Liver (tissue), 3 donors: ENCODE measurements at regions not wholly inside any gene's neighbourhood (a gene's known extent, or its start where the extent isn't known, plus 50 kb on each side); places are given as distances from the start of the nearest gene placed in this dataset.
"Not testable (repeated sequence)": the region's sequence is repeated elsewhere in the genome, so short reads cannot be mapped to it uniquely, and the experiment has no call there.

ENCODE experiments used
- FOXA1 ChIP-seq: IDR thresholded peaks from 2 replicates; pipeline ENCODE4 v1.6.1; 2016; ENCODE audit warnings: antibody characterized with exemption
- GABPA ChIP-seq, 2 donors: IDR thresholded peaks in 1 of 2; conservative IDR thresholded peaks in 1 of 2; 2 replicates each; pipeline ENCODE4 v1.6.1; 2016; ENCODE audit warnings: antibody characterized with exemption in 2 of 2, mild to moderate bottlenecking in 1 of 2, moderate library complexity in 1 of 2
- HNF4A ChIP-seq, 2 donors: conservative IDR thresholded peaks; 2 replicates each; pipeline ENCODE4 v1.6.1; 2016; ENCODE audit warnings: antibody characterized with exemption in 2 of 2, mild to moderate bottlenecking in 2 of 2
- JUND ChIP-seq, 2 donors: IDR thresholded peaks; 2 replicates each; pipeline ENCODE4 v1.6.1; 2016; ENCODE audit warnings: antibody characterized with exemption in 2 of 2
- RAD21 ChIP-seq, 2 donors: IDR thresholded peaks; 2 replicates each; pipeline ENCODE4 v1.6.1; 2016; ENCODE audit warnings: antibody characterized with exemption in 2 of 2, mild to moderate bottlenecking in 2 of 2
- SP1 ChIP-seq: IDR thresholded peaks from 2 replicates; pipeline ENCODE4 v1.6.1; 2018; ENCODE audit warnings: antibody characterized with exemption, mild to moderate bottlenecking
- YY1 ChIP-seq: IDR thresholded peaks from 2 replicates; pipeline ENCODE4 v1.6.1; 2016; ENCODE audit warnings: antibody characterized with exemption, mild to moderate bottlenecking
- TF ChIP-seq, protein P1 (sequence below): fragments of 150-350 bp; IDR thresholded peaks from 2 replicates; pipeline ENCODE4 v1.5.1; 2017; ENCODE audit warnings: improper control_type of control experiment, low read depth, low read length; ENCODE audit not compliant: missing input control
- TF ChIP-seq, protein P2 (sequence below): IDR thresholded peaks from 2 replicates; pipeline ENCODE4 v1.6.1; 2016; ENCODE audit warnings: antibody characterized with exemption
- TF ChIP-seq, protein P3 (sequence below): IDR thresholded peaks from 2 replicates; pipeline ENCODE4 v1.6.1; 2016; ENCODE audit warnings: antibody characterized with exemption, mild to moderate bottlenecking
- TF ChIP-seq, protein P4 (sequence below): IDR thresholded peaks from 2 replicates; pipeline ENCODE4 v1.6.1; 2016; ENCODE audit warnings: antibody characterized with exemption
- TF ChIP-seq, protein P5 (sequence below): IDR thresholded peaks from 2 replicates; pipeline ENCODE4 v1.6.1; 2016; ENCODE audit warnings: antibody characterized with exemption
- donor health status: healthy.
- donor health status: healthy.

DNA sequence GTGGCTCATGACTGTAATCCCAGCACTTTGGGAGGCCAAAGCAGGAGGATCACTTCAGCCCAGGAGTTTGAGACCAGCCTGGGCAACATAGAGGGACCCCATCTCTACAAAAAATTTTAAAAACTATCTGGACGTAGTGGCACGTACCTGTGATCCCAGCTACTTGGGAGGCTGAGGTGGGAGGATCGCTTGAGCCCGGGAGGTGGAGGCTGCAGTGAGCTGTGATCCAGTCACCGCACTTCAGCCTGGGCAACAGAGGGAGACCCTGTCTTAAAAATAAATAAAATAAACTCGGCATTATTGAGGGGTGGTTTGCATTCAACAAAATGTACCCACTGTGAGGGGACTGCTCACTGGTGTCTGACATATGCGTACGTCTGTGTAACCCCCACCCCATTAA lies 79.5 kb upstream of the GSE1 start:
- TF ChIP-seq, protein P1, sequence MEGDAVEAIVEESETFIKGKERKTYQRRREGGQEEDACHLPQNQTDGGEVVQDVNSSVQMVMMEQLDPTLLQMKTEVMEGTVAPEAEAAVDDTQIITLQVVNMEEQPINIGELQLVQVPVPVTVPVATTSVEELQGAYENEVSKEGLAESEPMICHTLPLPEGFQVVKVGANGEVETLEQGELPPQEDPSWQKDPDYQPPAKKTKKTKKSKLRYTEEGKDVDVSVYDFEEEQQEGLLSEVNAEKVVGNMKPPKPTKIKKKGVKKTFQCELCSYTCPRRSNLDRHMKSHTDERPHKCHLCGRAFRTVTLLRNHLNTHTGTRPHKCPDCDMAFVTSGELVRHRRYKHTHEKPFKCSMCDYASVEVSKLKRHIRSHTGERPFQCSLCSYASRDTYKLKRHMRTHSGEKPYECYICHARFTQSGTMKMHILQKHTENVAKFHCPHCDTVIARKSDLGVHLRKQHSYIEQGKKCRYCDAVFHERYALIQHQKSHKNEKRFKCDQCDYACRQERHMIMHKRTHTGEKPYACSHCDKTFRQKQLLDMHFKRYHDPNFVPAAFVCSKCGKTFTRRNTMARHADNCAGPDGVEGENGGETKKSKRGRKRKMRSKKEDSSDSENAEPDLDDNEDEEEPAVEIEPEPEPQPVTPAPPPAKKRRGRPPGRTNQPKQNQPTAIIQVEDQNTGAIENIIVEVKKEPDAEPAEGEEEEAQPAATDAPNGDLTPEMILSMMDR = not testable (repeated sequence)
- not testable (repeated sequence) for TF ChIP-seq JUND (IDR thresholded peaks at IDR 0.05); RAD21 (IDR thresholded peaks at IDR 0.05); SP1; YY1; HNF4A (conservative IDR thresholded peaks at IDR 0.05); GABPA (IDR thresholded peaks at IDR 0.05 in 1 of 2, conservative IDR thresholded peaks at IDR 0.05 in 1 of 2); FOXA1
- TF ChIP-seq, protein P2, sequence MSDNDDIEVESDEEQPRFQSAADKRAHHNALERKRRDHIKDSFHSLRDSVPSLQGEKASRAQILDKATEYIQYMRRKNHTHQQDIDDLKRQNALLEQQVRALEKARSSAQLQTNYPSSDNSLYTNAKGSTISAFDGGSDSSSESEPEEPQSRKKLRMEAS = not testable (repeated sequence)
- TF ChIP-seq, protein P3, sequence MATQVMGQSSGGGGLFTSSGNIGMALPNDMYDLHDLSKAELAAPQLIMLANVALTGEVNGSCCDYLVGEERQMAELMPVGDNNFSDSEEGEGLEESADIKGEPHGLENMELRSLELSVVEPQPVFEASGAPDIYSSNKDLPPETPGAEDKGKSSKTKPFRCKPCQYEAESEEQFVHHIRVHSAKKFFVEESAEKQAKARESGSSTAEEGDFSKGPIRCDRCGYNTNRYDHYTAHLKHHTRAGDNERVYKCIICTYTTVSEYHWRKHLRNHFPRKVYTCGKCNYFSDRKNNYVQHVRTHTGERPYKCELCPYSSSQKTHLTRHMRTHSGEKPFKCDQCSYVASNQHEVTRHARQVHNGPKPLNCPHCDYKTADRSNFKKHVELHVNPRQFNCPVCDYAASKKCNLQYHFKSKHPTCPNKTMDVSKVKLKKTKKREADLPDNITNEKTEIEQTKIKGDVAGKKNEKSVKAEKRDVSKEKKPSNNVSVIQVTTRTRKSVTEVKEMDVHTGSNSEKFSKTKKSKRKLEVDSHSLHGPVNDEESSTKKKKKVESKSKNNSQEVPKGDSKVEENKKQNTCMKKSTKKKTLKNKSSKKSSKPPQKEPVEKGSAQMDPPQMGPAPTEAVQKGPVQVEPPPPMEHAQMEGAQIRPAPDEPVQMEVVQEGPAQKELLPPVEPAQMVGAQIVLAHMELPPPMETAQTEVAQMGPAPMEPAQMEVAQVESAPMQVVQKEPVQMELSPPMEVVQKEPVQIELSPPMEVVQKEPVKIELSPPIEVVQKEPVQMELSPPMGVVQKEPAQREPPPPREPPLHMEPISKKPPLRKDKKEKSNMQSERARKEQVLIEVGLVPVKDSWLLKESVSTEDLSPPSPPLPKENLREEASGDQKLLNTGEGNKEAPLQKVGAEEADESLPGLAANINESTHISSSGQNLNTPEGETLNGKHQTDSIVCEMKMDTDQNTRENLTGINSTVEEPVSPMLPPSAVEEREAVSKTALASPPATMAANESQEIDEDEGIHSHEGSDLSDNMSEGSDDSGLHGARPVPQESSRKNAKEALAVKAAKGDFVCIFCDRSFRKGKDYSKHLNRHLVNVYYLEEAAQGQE = not testable (repeated sequence)
- TF ChIP-seq, protein P4, sequence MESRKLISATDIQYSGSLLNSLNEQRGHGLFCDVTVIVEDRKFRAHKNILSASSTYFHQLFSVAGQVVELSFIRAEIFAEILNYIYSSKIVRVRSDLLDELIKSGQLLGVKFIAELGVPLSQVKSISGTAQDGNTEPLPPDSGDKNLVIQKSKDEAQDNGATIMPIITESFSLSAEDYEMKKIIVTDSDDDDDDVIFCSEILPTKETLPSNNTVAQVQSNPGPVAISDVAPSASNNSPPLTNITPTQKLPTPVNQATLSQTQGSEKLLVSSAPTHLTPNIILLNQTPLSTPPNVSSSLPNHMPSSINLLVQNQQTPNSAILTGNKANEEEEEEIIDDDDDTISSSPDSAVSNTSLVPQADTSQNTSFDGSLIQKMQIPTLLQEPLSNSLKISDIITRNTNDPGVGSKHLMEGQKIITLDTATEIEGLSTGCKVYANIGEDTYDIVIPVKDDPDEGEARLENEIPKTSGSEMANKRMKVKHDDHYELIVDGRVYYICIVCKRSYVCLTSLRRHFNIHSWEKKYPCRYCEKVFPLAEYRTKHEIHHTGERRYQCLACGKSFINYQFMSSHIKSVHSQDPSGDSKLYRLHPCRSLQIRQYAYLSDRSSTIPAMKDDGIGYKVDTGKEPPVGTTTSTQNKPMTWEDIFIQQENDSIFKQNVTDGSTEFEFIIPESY = not testable (repeated sequence)
- TF ChIP-seq, protein P5, sequence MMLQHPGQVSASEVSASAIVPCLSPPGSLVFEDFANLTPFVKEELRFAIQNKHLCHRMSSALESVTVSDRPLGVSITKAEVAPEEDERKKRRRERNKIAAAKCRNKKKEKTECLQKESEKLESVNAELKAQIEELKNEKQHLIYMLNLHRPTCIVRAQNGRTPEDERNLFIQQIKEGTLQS = not testable (repeated sequence)
